A549 (cell line): ENCODE measurements at regions not wholly inside any gene's neighbourhood (a gene's known extent, or its start where the extent isn't known, plus 50 kb on each side); places are given as distances from the start of the nearest gene placed in this dataset.
"Not testable (repeated sequence)": the region's sequence is repeated elsewhere in the genome, so short reads cannot be mapped to it uniquely, and the experiment has no call there.

ENCODE experiments used
- ATAC-seq, 2 experiments: fragments of 200-7000 bp in 1 of 2; fragments of >200 bp in 1 of 2; cut with Nextera tagmentation in 1 of 2; cut with Tn5 transposase in 1 of 2; 3 replicates each; pipeline versions ENCODE4 v1.8.0 to v1.9.1; 2018 to 2020; ENCODE audit warnings: mild to moderate bottlenecking in 1 of 2, moderate library complexity in 1 of 2
- CTCF ChIA-PET: fragments of 300-600 bp; sonication (Branson Sonifier 250); formaldehyde crosslinking; extraction: SDS; loops from one replicate; lab custom pipeline; 2021; ENCODE audit warnings: antibody characterized with exemption, inconsistent platforms; lab: Yijun Ruan, JAX
- POLR2A ChIA-PET: fragments of 350-600 bp; formaldehyde crosslinking; extraction: SDS; loops from one replicate; lab custom pipeline; 2021; ENCODE audit warnings: antibody characterized with exemption, inconsistent platforms; lab: Yijun Ruan, JAX
- DNase-seq, 2 experiments: peaks; one replicate each; pipeline versions ENCODE4 v3.0.0 to v3.0.0-alpha.2; 2011 to 2016; ENCODE audit warnings: low read depth in 1 of 2, low spot score in 1 of 2
- FAIRE-seq: peaks from 2 replicates; lab custom pipeline; 2011; peaks lifted over from hg19 to GRCh38; lab: Jason Lieb, UNC
- H3K27ac ChIP-seq, 2 experiments: fragments of >200 bp; sonication (Bioruptor Twin); formaldehyde crosslinking; 3 replicates each; pipeline ENCODE4 v1.5.1; 2016 to 2017
- H3K4me1 ChIP-seq: fragments of >200 bp; sonication (Bioruptor Twin); formaldehyde crosslinking; 3 replicates; pipeline ENCODE4 v1.6.1; 2016
- H3K4me2 ChIP-seq: fragments of >200 bp; sonication (Bioruptor Twin); formaldehyde crosslinking; 3 replicates; pipeline ENCODE4 v1.6.1; 2016
- H3K4me3 ChIP-seq: fragments of >200 bp; sonication (Bioruptor Twin); formaldehyde crosslinking; 3 replicates; pipeline ENCODE4 v1.5.1; 2016
- H3K9me3 ChIP-seq: fragments of >200 bp; sonication (Bioruptor Twin); formaldehyde crosslinking; 3 replicates; pipeline ENCODE4 v1.6.1; 2016
- CBX2 ChIP-seq: fragments of 200-600 bp; sonication (generic); IDR thresholded peaks from 2 replicates; pipeline ENCODE4 v1.6.1; 2016; ENCODE audit warnings: low read depth, mild to moderate bottlenecking, borderline replicate concordance
- CBX8 ChIP-seq: fragments of 200-600 bp; sonication (generic); IDR thresholded peaks from 2 replicates; pipeline ENCODE4 v1.6.1; 2016
- CHD2 ChIP-seq: fragments of 150-350 bp; IDR thresholded peaks from 2 replicates; pipeline ENCODE4 v1.6.1; 2014; ENCODE audit warnings: low read length; ENCODE audit not compliant: partially characterized antibody
- EHF ChIP-seq: fragments of 250-450 bp; sonication (Bioruptor Pico); IDR thresholded peaks from 2 replicates; pipeline ENCODE4 v1.5.0; 2020; ENCODE audit warnings: mild to moderate bottlenecking
- EHMT2 ChIP-seq: fragments of 200-600 bp; sonication (generic); IDR thresholded peaks from 2 replicates; pipeline ENCODE4 v1.6.1; 2016; ENCODE audit warnings: antibody characterized with exemption, low read depth, mild to moderate bottlenecking, moderate library complexity
- ESRRA ChIP-seq: fragments of 150-350 bp; IDR thresholded peaks from 2 replicates; pipeline ENCODE4 v1.6.1; 2014; ENCODE audit warnings: mild to moderate bottlenecking, low read length, borderline replicate concordance
- HEYL ChIP-seq: fragments of 250-450 bp; sonication (Bioruptor Pico); IDR thresholded peaks from 2 replicates; pipeline ENCODE4 v1.8.0; 2021; ENCODE audit warnings: mild to moderate bottlenecking, moderate library complexity
- HOXB13 ChIP-seq: fragments of 250-450 bp; sonication (Bioruptor Pico); IDR thresholded peaks from 2 replicates; pipeline ENCODE4 v1.5.0; 2020; ENCODE audit warnings: low read depth, mild to moderate bottlenecking, moderate library complexity
- HOXB5 ChIP-seq: fragments of 250-450 bp; sonication (Bioruptor Pico); IDR thresholded peaks from 2 replicates; pipeline ENCODE4 v1.5.0; 2020; ENCODE audit warnings: mild to moderate bottlenecking, moderate library complexity
- JUNB ChIP-seq: fragments of >200 bp; sonication (Bioruptor Twin); formaldehyde crosslinking; IDR thresholded peaks from 2 replicates; pipeline ENCODE4 v1.6.1; 2016
- KDM1A ChIP-seq: fragments of 200-600 bp; sonication (generic); IDR thresholded peaks from 2 replicates; pipeline ENCODE4 v1.6.1; 2016; ENCODE audit warnings: low read depth, mild to moderate bottlenecking
- MAFK ChIP-seq: fragments of 450-650 bp; IDR thresholded peaks from 2 replicates; pipeline ENCODE4 v1.6.1; 2014; ENCODE audit not compliant: partially characterized antibody
- NPAS2 ChIP-seq: fragments of 250-450 bp; sonication (Bioruptor Pico); IDR thresholded peaks from 2 replicates; pipeline ENCODE4 v1.8.0; 2022; ENCODE audit warnings: mild to moderate bottlenecking, moderate library complexity, borderline replicate concordance
- PHF8 ChIP-seq: fragments of 200-600 bp; sonication (generic); IDR thresholded peaks from 2 replicates; pipeline ENCODE4 v1.6.1; 2016; ENCODE audit warnings: low read depth, mild to moderate bottlenecking, antibody characterized with exemption, moderate library complexity, borderline replicate concordance
- RAD21 ChIP-seq, 2 experiments: fragments of >200 bp in 1 of 2; sonication (Bioruptor Twin) in 1 of 2; formaldehyde crosslinking in 1 of 2; IDR thresholded peaks in 1 of 2; conservative IDR thresholded peaks in 1 of 2; 2 replicates in 1 of 2; 3 replicates in 1 of 2; pipeline ENCODE4 v1.6.1; 2012 to 2018; ENCODE audit warnings: inconsistent platforms in 1 of 2
- RFX5 ChIP-seq: fragments of 450-650 bp; IDR thresholded peaks from 2 replicates; pipeline ENCODE4 v1.7.1; 2014; ENCODE audit warnings: antibody characterized with exemption, mild to moderate bottlenecking, moderate library complexity
- RNF2 ChIP-seq: fragments of 200-600 bp; sonication (generic); IDR thresholded peaks from 2 replicates; pipeline ENCODE4 v1.6.1; 2016; ENCODE audit warnings: low read depth, mild to moderate bottlenecking, antibody characterized with exemption, moderate library complexity, borderline replicate concordance
- TFCP2L1 ChIP-seq: fragments of 250-450 bp; sonication (Bioruptor Pico); IDR thresholded peaks from 2 replicates; pipeline ENCODE4 v1.5.0; 2021; ENCODE audit warnings: mild to moderate bottlenecking
- ZFP36 ChIP-seq: fragments of 450-650 bp; IDR thresholded peaks from 2 replicates; pipeline ENCODE4 v1.6.1; 2014; ENCODE audit warnings: borderline replicate concordance; ENCODE audit not compliant: partially characterized antibody
- WGBS: methylation state at CpG from one replicate; pipeline ENCODE4 v1.1.6; 2017; ENCODE audit errors: missing lambda C conversion rate; 5-methylcytosine and 5-hydroxymethylcytosine counted together
- TF ChIP-seq, protein P1 (sequence below): fragments of 250-450 bp; sonication (Bioruptor Pico); IDR thresholded peaks from 2 replicates; pipeline ENCODE4 v1.5.0; 2021; ENCODE audit warnings: mild to moderate bottlenecking, moderate library complexity, borderline replicate concordance
- TF ChIP-seq, protein P2 (sequence below): fragments of >200 bp; sonication (Bioruptor Twin); formaldehyde crosslinking; IDR thresholded peaks from 3 replicates; pipeline ENCODE4 v1.6.1; 2016
- TF ChIP-seq, protein P3 (sequence below): fragments of >200 bp; sonication (Bioruptor Twin); formaldehyde crosslinking; IDR thresholded peaks from 2 replicates; pipeline ENCODE4 v1.6.1; 2016
- TF ChIP-seq, protein P4 (sequence below): IDR thresholded peaks from 2 replicates; pipeline ENCODE4 v1.6.1; 2012
- TF ChIP-seq, protein P5 (sequence below): IDR thresholded peaks from 2 replicates; pipeline ENCODE4 v1.6.1; 2012

- Histone ChIP-seq H3K9me3 (no peaks in the 10 kb centered on the region), H3K27ac (no peak overlapping the region), H3K4me3 (no peak overlapping the region), H3K4me1 (no peaks in the 10 kb centered on the region), H3K4me2 (no peak overlapping the region)
- FAIRE-seq (no peak), DNase-seq (no peak), ATAC-seq (no peak)
- ChIA-PET POLR2A (no interaction called here), CTCF (interaction anchor here (0.7 kb wide), 1 partner anchor 132 kb away, joined by 4 read pairs; no protein-coding TSS in a partner anchor)
- TF ChIP-seq CBX8 (no peak), ZFP36 (no peak), TFCP2L1 (CRISPR knock-in tag) (no peak), MAFK (no peak), RAD21 (conservative IDR thresholded peaks at IDR 0.05 in 1 of 2, IDR thresholded peaks at IDR 0.05 in 1 of 2) (no peak), NPAS2 (CRISPR knock-in tag) (no peak), EHF (CRISPR knock-in tag) (no peak), JUNB (no peak), RNF2 (no peak), KDM1A (no peak), RFX5 (no peak), EHMT2 (no peak), HEYL (CRISPR knock-in tag) (no peak)
- TF ChIP-seq, protein P1, sequence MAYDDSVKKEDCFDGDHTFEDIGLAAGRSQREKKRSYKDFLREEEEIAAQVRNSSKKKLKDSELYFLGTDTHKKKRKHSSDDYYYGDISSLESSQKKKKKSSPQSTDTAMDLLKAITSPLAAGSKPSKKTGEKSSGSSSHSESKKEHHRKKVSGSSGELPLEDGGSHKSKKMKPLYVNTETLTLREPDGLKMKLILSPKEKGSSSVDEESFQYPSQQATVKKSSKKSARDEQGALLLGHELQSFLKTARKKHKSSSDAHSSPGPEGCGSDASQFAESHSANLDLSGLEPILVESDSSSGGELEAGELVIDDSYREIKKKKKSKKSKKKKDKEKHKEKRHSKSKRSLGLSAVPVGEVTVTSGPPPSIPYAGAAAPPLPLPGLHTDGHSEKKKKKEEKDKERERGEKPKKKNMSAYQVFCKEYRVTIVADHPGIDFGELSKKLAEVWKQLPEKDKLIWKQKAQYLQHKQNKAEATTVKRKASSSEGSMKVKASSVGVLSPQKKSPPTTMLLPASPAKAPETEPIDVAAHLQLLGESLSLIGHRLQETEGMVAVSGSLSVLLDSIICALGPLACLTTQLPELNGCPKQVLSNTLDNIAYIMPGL: no peak
- TF ChIP-seq, protein P2, sequence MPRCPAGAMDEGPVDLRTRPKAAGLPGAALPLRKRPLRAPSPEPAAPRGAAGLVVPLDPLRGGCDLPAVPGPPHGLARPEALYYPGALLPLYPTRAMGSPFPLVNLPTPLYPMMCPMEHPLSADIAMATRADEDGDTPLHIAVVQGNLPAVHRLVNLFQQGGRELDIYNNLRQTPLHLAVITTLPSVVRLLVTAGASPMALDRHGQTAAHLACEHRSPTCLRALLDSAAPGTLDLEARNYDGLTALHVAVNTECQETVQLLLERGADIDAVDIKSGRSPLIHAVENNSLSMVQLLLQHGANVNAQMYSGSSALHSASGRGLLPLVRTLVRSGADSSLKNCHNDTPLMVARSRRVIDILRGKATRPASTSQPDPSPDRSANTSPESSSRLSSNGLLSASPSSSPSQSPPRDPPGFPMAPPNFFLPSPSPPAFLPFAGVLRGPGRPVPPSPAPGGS: no peak
- TF ChIP-seq, protein P3, sequence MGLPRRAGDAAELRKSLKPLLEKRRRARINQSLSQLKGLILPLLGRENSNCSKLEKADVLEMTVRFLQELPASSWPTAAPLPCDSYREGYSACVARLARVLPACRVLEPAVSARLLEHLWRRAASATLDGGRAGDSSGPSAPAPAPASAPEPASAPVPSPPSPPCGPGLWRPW: no peak
- TF ChIP-seq, protein P4, sequence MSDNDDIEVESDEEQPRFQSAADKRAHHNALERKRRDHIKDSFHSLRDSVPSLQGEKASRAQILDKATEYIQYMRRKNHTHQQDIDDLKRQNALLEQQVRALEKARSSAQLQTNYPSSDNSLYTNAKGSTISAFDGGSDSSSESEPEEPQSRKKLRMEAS: no peak
Observed at GRCh38 chr2:17460371-17461086, 57.7 kb downstream of the RAD51AP2 start.

DNA sequence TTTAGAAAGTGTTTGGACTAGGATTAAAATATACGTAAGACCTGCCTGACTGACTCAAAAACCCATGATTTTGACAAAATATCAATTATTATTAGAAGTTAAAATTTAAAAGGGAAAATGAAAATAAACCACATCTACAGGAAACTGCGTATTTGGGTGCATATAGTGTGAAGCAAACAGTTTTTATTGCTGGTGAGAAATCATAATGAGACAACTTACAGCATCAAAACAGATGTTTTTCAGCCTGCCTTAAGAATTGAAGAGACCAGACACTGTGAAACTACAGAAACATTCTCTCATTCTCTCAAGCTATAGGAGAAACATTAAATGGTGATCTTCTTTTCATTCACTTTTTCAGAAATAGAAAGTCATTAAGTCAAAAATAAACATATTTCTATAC, 62.9 kb downstream of the RAD51AP2 start:
- ATAC-seq: no peak
- no peak overlapping the region for H3K4me3 ChIP-seq
- no peaks in the 10 kb centered on the region for H3K4me1 ChIP-seq
- ChIA-PET POLR2A (no interaction called here), CTCF (no interaction called here)
- 40% methylated on average over 2 of the region's 2 CpGs for WGBS
- TF ChIP-seq RNF2 (no peak), CBX2 (no peak), ESRRA (no peak), HOXB5 (CRISPR knock-in tag) (no peak), HOXB13 (no peak), RAD21 (conservative IDR thresholded peaks at IDR 0.05 in 1 of 2, IDR thresholded peaks at IDR 0.05 in 1 of 2) (no peak), NPAS2 (CRISPR knock-in tag) (no peak), PHF8 (no peak), CHD2 (no peak)
- TF ChIP-seq, protein P1: no peak
- TF ChIP-seq, protein P5, sequence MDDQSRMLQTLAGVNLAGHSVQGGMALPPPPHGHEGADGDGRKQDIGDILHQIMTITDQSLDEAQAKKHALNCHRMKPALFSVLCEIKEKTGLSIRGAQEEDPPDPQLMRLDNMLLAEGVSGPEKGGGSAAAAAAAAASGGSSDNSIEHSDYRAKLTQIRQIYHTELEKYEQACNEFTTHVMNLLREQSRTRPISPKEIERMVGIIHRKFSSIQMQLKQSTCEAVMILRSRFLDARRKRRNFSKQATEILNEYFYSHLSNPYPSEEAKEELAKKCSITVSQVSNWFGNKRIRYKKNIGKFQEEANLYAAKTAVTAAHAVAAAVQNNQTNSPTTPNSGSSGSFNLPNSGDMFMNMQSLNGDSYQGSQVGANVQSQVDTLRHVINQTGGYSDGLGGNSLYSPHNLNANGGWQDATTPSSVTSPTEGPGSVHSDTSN: no peak
- DNase-seq: no peak
- H3K4me2 ChIP-seq: no peak overlapping the region
- FAIRE-seq: no peak
- H3K27ac ChIP-seq: no peak overlapping the region
- no peaks in the 10 kb centered on the region for H3K9me3 ChIP-seq

GRCh38 chr2:17446191-17446590, 72.0 kb downstream of the RAD51AP2 start:
- ATAC-seq, H3K27ac ChIP-seq, CTCF ChIA-PET, H3K4me2 ChIP-seq, POLR2A ChIA-PET, H3K4me1 ChIP-seq, FAIRE-seq, DNase-seq, H3K9me3 ChIP-seq, H3K4me3 ChIP-seq: not testable (repeated sequence)
- 0% methylated on average over 3 of the region's 3 CpGs for WGBS
